OCI-LY3 (cell line): ENCODE measurements at regions not wholly inside any gene's neighbourhood (a gene's known extent, or its start where the extent isn't known, plus 50 kb on each side); places are given as distances from the start of the nearest gene placed in this dataset.

Experiments
- CTCF ChIP-seq: fragments of 200-600, 300-600 bp; sonication (generic); IDR thresholded peaks from 2 replicates; pipeline ENCODE4 v1.5.1; 2014; ENCODE audit warnings: antibody characterized with exemption, low read length, low read depth
- EZH2phosphoT487 ChIP-seq: fragments of 200-600 bp; shearing (Covaris generic); IDR thresholded peaks from 2 replicates; pipeline ENCODE4 v1.6.1; 2018; ENCODE audit warnings: antibody characterized with exemption, mixed run types, low read depth

GRCh38 chr1:83766241-83766691, 232.7 kb downstream of the TTLL7 start:
- TF ChIP-seq CTCF (no peak), EZH2phosphoT487 (no peak)
